ENCODE measurements at regions not wholly inside any gene's neighbourhood (a gene's known extent, or its start where the extent isn't known, plus 50 kb on each side); places are given as distances from the start of the nearest gene placed in this dataset.

DNA sequence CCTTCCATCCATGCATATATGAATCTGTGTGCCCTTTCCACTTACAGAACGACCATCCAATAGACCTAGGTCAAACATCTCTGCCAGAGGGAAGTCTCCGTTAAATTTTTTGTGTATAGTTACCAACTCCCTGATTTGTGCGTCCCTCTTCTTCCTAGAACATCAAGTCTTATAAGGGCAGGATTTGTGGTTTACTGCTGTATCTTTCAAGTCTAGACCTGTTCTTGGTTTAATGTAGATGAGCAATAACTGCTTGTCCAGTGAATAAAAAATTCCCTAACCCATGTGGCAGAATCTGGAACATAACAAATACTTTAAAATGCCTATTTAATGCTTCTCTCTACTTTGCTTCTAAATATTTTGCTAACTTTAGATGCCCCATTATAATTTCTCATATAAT, 988.8 kb downstream of the RAPGEF2 start:
- TF ChIP-seq CTCF (IDR thresholded peaks at IDR 0.05) (no peak), EP300 (IDR thresholded peaks at IDR 0.05) (no peak), POLR2A (IDR thresholded peaks at IDR 0.05; ENCODE audit: low read depth) (no peak)

All from esophagus muscularis mucosa (tissue), 4 donors.